Activated naive CD8-positive, alpha-beta T cell treated with anti-CD3 and anti-CD28 coated beads, Interleukin-2, amount 50 U/mL, for 24 hours (primary cell): ENCODE measurements at regions not wholly inside any gene's neighbourhood (a gene's known extent, or its start where the extent isn't known, plus 50 kb on each side); places are given as distances from the start of the nearest gene placed in this dataset.

Source experiments
- ATAC-seq: fragments of 150-1000 bp; cut with Tn5 transposase; one replicate; pipeline ENCODE4 v1.10.0; 2021
- DNase-seq: peaks from one replicate; pipeline ENCODE4 v3.0.0; 2021
- H3K27ac Mint-ChIP-seq: one replicate; pipeline ENCODE4 v1.8.0; 2021; ENCODE audit warnings: mild to moderate bottlenecking, mixed read lengths
- H3K27me3 Mint-ChIP-seq: one replicate; pipeline ENCODE4 v1.8.0; 2021; ENCODE audit warnings: mixed read lengths
- H3K36me3 Mint-ChIP-seq: one replicate; pipeline ENCODE4 v1.8.0; 2021; ENCODE audit warnings: low read depth, mixed read lengths
- H3K4me1 Mint-ChIP-seq: one replicate; pipeline ENCODE4 v1.8.0; 2021; ENCODE audit warnings: mixed read lengths
- H3K4me3 Mint-ChIP-seq: one replicate; pipeline ENCODE4 v1.8.0; 2021; ENCODE audit warnings: mild to moderate bottlenecking, moderate library complexity, mixed read lengths
- H3K9me3 Mint-ChIP-seq: one replicate; pipeline ENCODE4 v1.8.0; 2021; ENCODE audit warnings: mixed read lengths

GRCh38 chr20:20933142-20933958 is 172.8 kb downstream of the LINC00237 start:
- DNase-seq, result no peak
- no peaks in the 10 kb centered on the region for H3K36me3 Mint-ChIP-seq
- no peak overlapping the region for H3K27ac Mint-ChIP-seq
- H3K27me3 Mint-ChIP-seq, result peaks cover 2% of the 10 kb centered on the region
- no peak overlapping the region for H3K4me3 Mint-ChIP-seq
- H3K9me3 Mint-ChIP-seq, result no peaks in the 10 kb centered on the region
- no peak for ATAC-seq
- H3K4me1 Mint-ChIP-seq, result no peaks in the 10 kb centered on the region

DNA sequence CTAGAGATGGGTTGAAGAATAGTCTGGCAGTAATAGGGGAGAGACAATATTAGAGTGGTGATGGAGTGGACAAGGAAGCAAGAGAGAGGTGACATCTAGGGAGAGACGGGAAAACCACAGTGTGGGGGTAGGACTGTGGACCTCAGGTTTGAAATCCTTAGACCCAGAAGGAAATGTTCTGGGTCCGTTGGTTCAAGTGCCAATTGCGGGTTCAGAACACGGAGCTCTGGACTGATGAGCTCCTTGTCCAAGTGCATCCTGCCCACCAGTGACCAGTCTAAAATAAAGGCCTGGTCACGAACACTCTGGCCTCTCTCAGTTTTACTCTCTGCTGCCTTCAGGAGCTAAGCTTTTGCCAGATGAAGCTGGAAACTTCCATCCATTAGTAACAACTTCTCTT is 174.0 kb downstream of the LINC00237 start:
- no peaks in the 10 kb centered on the region for H3K9me3 Mint-ChIP-seq
- peaks cover 2% of the 10 kb centered on the region for H3K27me3 Mint-ChIP-seq
- H3K27ac Mint-ChIP-seq, result no peak overlapping the region
- ATAC-seq (no peak), DNase-seq (no peak)
- no peaks in the 10 kb centered on the region for H3K36me3 Mint-ChIP-seq
- H3K4me3 Mint-ChIP-seq, result no peak overlapping the region
- H3K4me1 Mint-ChIP-seq, result no peaks in the 10 kb centered on the region

DNA sequence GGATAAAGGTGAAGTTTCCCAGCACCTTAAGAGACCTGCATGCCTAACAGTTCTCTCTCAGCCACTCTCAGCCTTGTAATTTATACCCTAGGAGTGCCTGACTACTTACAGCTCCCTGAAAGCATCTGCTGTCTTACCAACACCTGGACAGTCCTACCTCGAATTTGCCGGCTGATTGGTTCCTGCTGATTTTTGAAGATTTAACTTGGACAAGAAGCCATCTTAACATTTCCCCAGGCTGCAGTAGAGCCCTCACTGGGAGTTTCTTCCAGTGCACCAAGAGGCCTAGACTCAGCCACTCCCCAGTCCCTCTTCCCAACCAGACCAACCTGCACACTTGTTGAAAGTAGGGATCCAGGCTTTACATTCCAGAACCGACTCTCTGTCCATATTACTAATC is 174.5 kb downstream of the LINC00237 start:
- Mint-ChIP-seq H3K9me3 (no peaks in the 10 kb centered on the region), H3K27me3 (peaks cover 2% of the 10 kb centered on the region), H3K27ac (no peak overlapping the region), H3K36me3 (no peaks in the 10 kb centered on the region), H3K4me3 (no peak overlapping the region), H3K4me1 (no peaks in the 10 kb centered on the region)
- ATAC-seq (no peak), DNase-seq (no peak)

DNA sequence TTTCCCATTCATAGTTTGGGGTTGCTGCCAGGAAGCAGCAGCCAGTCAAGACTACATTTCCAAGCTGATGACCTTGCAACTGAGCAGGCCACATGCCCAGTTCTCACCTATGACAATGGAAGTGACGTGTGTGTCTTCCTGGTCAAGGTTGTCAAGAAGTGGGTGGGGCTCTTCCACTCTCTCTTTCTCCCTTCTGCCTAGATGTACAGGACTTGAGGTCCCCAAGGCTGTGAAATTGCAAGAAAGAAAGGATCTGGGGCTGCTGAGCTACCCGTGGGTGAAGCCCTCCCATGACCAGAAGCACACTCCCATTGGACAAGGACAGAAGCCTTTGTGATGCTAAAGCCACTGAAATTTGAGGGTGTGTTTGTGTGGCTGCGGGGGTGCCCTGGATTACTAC is 175.1 kb downstream of the LINC00237 start:
- no peak overlapping the region for H3K27ac Mint-ChIP-seq
- no peaks in the 10 kb centered on the region for H3K9me3 Mint-ChIP-seq
- no peak for ATAC-seq
- no peak overlapping the region for H3K4me3 Mint-ChIP-seq
- no peak for DNase-seq
- H3K4me1 Mint-ChIP-seq, result no peaks in the 10 kb centered on the region
- peaks cover 2% of the 10 kb centered on the region for H3K27me3 Mint-ChIP-seq
- H3K36me3 Mint-ChIP-seq, result no peaks in the 10 kb centered on the region

DNA sequence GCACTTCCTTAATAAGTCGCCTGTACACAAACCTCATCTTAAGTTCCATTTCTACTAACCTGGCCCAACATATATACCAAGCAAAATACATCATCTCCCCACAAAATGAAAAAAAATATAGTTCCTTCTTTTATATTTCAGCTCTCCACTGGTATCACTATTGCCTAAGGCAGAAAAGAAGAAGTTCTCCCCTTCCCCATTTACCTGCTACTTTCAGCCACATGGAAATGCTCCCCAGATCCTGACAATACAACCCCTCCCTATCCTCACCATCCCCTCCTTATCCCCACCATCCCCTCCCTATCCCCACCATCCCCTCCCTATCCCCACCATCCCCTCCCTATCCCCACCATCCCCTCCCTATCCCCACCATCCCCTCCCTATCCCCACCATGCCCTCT is 175.7 kb downstream of the LINC00237 start:
- Mint-ChIP-seq H3K9me3 (no peaks in the 10 kb centered on the region), H3K27ac (no peak overlapping the region), H3K27me3 (peaks cover 2% of the 10 kb centered on the region), H3K4me3 (no peak overlapping the region), H3K36me3 (no peaks in the 10 kb centered on the region), H3K4me1 (no peaks in the 10 kb centered on the region)
- DNase-seq (no peak), ATAC-seq (no peak)

GRCh38 chr20:20929341-20929740 is 176.8 kb downstream of the LINC00237 start:
- Mint-ChIP-seq H3K27me3 (peaks cover 4% of the 10 kb centered on the region), H3K27ac (no peak overlapping the region), H3K9me3 (no peaks in the 10 kb centered on the region), H3K4me3 (no peak overlapping the region), H3K36me3 (no peaks in the 10 kb centered on the region), H3K4me1 (no peaks in the 10 kb centered on the region)
- ATAC-seq (no peak), DNase-seq (no peak)

DNA sequence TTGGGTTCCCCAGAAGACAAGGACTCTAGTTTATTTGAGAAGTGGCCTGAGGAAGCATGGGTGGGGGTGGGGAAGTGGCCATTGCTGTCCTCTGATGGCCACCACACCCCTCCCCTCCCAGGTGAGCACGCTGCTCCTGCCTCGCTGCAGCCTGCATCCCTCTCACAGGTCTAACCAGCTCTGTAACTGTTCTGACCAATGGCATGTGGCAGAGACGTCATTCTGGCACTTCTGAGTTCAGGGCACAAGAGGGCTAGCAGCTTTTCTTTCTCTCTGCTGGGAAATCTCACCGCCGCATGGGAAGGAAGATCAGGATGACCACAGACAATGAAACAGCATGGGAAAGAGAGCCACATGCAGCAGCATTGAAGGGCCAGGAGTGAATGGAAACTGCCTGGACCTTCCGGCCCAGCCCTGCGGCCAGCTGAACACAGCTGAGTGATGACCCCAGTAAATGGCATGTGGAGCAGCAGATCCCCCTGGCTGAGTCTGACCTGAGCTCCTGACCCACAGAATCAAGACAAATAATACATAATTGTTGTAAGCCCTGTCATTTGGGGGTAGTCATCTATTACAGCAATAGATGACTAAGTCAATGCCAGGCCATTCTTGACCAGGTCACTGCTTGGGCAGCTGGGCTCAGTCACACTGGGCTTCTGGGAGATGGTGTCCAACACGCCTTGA is 179.8 kb downstream of the LINC00237 start:
- DNase-seq, result no peak
- Mint-ChIP-seq H3K36me3 (no peaks in the 10 kb centered on the region), H3K27ac (no peak overlapping the region), H3K4me3 (no peak overlapping the region), H3K4me1 (no peaks in the 10 kb centered on the region), H3K27me3 (peaks cover 8% of the 10 kb centered on the region), H3K9me3 (no peaks in the 10 kb centered on the region)
- no peak for ATAC-seq

DNA sequence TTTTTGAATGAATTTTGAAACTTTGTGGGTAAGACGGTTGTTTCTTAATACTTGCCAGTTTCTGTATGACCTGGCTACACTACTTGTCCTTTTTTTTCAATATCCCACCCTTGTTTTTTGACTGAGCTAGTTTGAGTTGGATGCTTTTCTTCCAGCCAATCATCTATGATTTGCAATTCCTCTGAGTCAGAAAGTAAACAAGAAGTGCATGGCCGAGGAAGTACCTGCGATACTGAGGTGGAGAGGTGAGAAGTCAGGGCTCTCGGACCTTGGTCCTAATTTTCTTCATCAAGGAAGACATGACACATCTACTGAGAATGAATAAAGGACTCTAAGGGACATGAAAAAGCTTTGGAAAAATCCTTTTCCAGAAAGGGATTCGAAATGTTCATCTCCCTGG is 185.7 kb downstream of the LINC00237 start:
- H3K36me3 Mint-ChIP-seq, result no peaks in the 10 kb centered on the region
- no peak overlapping the region for H3K27ac Mint-ChIP-seq
- H3K4me3 Mint-ChIP-seq, result no peak overlapping the region
- ATAC-seq (no peak), DNase-seq (no peak)
- peaks cover 25% of the 10 kb centered on the region for H3K9me3 Mint-ChIP-seq
- peaks cover 12% of the 10 kb centered on the region for H3K27me3 Mint-ChIP-seq
- no peaks in the 10 kb centered on the region for H3K4me1 Mint-ChIP-seq

DNA sequence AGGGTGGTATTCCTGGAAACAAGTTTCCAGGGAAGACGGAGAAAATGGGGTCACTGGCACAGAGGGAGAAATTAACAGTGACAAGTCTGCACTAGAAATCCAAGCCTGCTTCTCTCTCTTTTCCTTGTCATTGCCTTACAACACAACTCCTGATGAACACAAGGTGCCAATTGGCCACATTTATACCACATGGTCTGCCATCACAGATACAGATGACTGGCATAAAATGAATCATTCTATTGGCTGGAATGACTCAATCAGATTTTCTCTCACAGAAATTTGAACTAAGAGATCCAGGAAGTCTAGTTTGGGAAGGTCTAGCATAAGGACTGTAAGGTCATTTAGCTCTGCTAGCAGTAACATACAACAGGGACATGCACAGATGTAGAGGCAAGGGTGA is 190.3 kb downstream of the LINC00237 start:
- H3K4me3 Mint-ChIP-seq, result no peak overlapping the region
- H3K27ac Mint-ChIP-seq, result no peak overlapping the region
- no peak for DNase-seq
- peaks cover 31% of the 10 kb centered on the region for H3K9me3 Mint-ChIP-seq
- H3K4me1 Mint-ChIP-seq, result no peaks in the 10 kb centered on the region
- no peaks in the 10 kb centered on the region for H3K36me3 Mint-ChIP-seq
- peaks cover 5% of the 10 kb centered on the region for H3K27me3 Mint-ChIP-seq
- no peak for ATAC-seq

DNA sequence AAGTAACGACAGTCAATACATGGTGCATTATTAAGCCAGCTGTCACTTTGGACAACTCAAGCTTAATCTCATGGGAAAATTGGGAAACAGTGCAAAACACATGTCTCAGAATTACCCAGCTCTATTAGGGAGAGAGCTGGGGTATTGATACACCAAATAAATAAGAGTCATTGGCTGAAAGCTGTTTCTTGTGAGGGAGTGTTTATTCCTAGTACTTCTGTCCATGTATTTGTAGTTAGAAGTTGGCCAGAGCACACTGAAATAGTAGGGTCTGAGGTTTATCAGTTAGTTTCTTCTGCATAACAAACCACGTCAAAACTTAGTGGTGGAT is 192.0 kb upstream of the RALGAPA2 start:
- Mint-ChIP-seq H3K27ac (no peak overlapping the region), H3K27me3 (peaks cover 6% of the 10 kb centered on the region), H3K4me3 (no peak overlapping the region), H3K36me3 (no peaks in the 10 kb centered on the region), H3K4me1 (no peaks in the 10 kb centered on the region), H3K9me3 (no peaks in the 10 kb centered on the region)
- DNase-seq, result no peak
- no peak for ATAC-seq

GRCh38 chr20:20903773-20904500 is 191.5 kb upstream of the RALGAPA2 start:
- H3K4me3 Mint-ChIP-seq, result no peak overlapping the region
- no peaks in the 10 kb centered on the region for H3K9me3 Mint-ChIP-seq
- H3K36me3 Mint-ChIP-seq, result no peaks in the 10 kb centered on the region
- H3K27ac Mint-ChIP-seq, result no peak overlapping the region
- peaks cover 6% of the 10 kb centered on the region for H3K27me3 Mint-ChIP-seq
- DNase-seq, result no peak
- no peak for ATAC-seq
- H3K4me1 Mint-ChIP-seq, result no peaks in the 10 kb centered on the region

GRCh38 chr20:20897922-20898321 is 185.5 kb upstream of the RALGAPA2 start:
- Mint-ChIP-seq H3K4me1 (no peaks in the 10 kb centered on the region), H3K36me3 (no peaks in the 10 kb centered on the region), H3K9me3 (no peaks in the 10 kb centered on the region), H3K4me3 (no peak overlapping the region), H3K27ac (no peak overlapping the region), H3K27me3 (peaks cover 2% of the 10 kb centered on the region)
- no peak for ATAC-seq
- DNase-seq, result no peak

DNA sequence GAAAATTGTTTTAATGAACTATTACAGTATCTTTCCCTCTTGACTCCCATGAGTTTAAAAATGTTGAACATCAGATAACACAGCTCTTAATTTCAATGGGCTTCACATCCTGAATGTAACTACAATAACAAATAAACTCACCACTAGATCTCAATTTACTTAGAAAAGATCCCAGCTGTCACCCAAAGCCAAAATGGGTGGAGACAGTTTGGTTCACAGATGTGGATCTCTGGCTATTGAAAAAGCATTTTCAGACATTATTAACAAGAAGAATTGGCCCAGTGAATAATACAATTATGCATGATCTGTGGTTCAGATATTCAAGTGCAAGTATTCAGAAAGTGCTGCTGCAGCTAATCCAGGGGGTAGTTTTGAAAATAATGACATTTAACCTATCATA is 184.7 kb upstream of the RALGAPA2 start:
- no peak overlapping the region for H3K27ac Mint-ChIP-seq
- DNase-seq (no peak), ATAC-seq (no peak)
- H3K4me1 Mint-ChIP-seq, result no peaks in the 10 kb centered on the region
- H3K36me3 Mint-ChIP-seq, result no peaks in the 10 kb centered on the region
- H3K27me3 Mint-ChIP-seq, result peaks cover 2% of the 10 kb centered on the region
- H3K4me3 Mint-ChIP-seq, result no peak overlapping the region
- H3K9me3 Mint-ChIP-seq, result no peaks in the 10 kb centered on the region

- H3K4me1 Mint-ChIP-seq, result no peaks in the 10 kb centered on the region
- H3K9me3 Mint-ChIP-seq, result no peaks in the 10 kb centered on the region
- no peaks in the 10 kb centered on the region for H3K36me3 Mint-ChIP-seq
- DNase-seq, result no peak
- H3K27ac Mint-ChIP-seq, result no peak overlapping the region
- ATAC-seq, result no peak
- H3K4me3 Mint-ChIP-seq, result no peak overlapping the region
- peaks cover 2% of the 10 kb centered on the region for H3K27me3 Mint-ChIP-seq
Observed at GRCh38 chr20:20896606-20897005, 184.2 kb upstream of the RALGAPA2 start.

DNA sequence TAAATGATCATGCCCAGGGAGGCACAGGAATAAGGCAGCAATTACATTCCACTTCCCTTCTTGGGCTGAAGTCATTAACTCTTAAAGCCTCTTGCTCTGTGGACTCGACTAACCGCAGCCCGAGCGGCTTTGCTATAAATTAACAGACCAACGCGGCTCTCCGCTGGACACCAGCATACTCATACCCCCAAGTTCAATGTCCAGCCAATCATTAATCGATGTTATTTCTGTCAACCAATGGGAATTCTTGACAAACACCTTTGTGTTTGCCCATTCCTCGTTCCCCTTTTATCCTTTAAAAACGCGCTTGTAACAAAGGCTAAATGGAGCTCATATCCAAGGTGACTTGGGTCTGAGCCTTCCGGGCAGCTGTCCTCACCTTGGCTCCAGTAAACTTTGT is 183.1 kb upstream of the RALGAPA2 start:
- Mint-ChIP-seq H3K4me1 (no peaks in the 10 kb centered on the region), H3K36me3 (no peaks in the 10 kb centered on the region), H3K4me3 (no peak overlapping the region), H3K9me3 (no peaks in the 10 kb centered on the region), H3K27me3 (peaks cover 5% of the 10 kb centered on the region), H3K27ac (no peak overlapping the region)
- DNase-seq, result no peak
- no peak for ATAC-seq
